Mesenchymal stem cell (in vitro differentiated cells and primary cell): ENCODE measurements at regions not wholly inside any gene's neighbourhood (a gene's known extent, or its start where the extent isn't known, plus 50 kb on each side); places are given as distances from the start of the nearest gene placed in this dataset.

Experiments
- DNase-seq: peaks from one replicate; pipeline ENCODE4 v3.0.0-alpha.2; 2013
- H2AFZ ChIP-seq: one replicate; pipeline ENCODE4 v1.6.1; 2013; ENCODE audit warnings: low read depth, mild to moderate bottlenecking, control low read depth, inconsistent platforms, low read length, moderate library complexity
- H2AK5ac ChIP-seq: 2 replicates; pipeline ENCODE4 v1.6.1; 2013; ENCODE audit warnings: low read length, moderate library complexity, mild to moderate bottlenecking, inconsistent platforms; ENCODE audit not compliant: severe bottlenecking
- H2BK120ac ChIP-seq: one replicate; pipeline ENCODE4 v1.6.1; 2013; ENCODE audit warnings: low read depth, mild to moderate bottlenecking, inconsistent platforms, low read length, moderate library complexity
- H2BK12ac ChIP-seq, 2 experiments: one replicate each; pipeline ENCODE4 v1.6.1; 2013; ENCODE audit warnings: inconsistent platforms in 2 of 2, low read length in 2 of 2, mild to moderate bottlenecking in 2 of 2, moderate library complexity in 2 of 2, control low read depth in 1 of 2
- H2BK15ac ChIP-seq: one replicate; pipeline ENCODE4 v1.6.1; 2013; ENCODE audit warnings: mild to moderate bottlenecking, low read depth, inconsistent platforms; ENCODE audit not compliant: poor library complexity, severe bottlenecking
- H2BK5ac ChIP-seq: 2 replicates; pipeline ENCODE4 v1.6.1; 2013; ENCODE audit warnings: low read depth, mild to moderate bottlenecking, low read length, control low read depth, inconsistent platforms; ENCODE audit not compliant: poor library complexity, severe bottlenecking
- H3K14ac ChIP-seq, 2 experiments: one replicate each; pipeline ENCODE4 v1.6.1; 2013; ENCODE audit warnings: inconsistent platforms in 2 of 2, low read length in 2 of 2, control low read depth in 1 of 2, mild to moderate bottlenecking in 1 of 2, moderate library complexity in 1 of 2
- H3K18ac ChIP-seq, 2 experiments: one replicate each; pipeline ENCODE4 v1.6.1; 2013; ENCODE audit warnings: inconsistent platforms in 2 of 2, low read length in 2 of 2, control low read depth in 1 of 2, low read depth in 1 of 2, mild to moderate bottlenecking in 1 of 2
- H3K23ac ChIP-seq, 2 experiments: one replicate each; pipeline ENCODE4 v1.6.1; 2013; ENCODE audit warnings: inconsistent platforms in 2 of 2, low read length in 2 of 2, mild to moderate bottlenecking in 2 of 2, moderate library complexity in 2 of 2, control low read depth in 1 of 2
- H3K27ac ChIP-seq: 2 replicates; pipeline ENCODE4 v1.5.1; 2013; ENCODE audit warnings: mild to moderate bottlenecking, moderate library complexity, low read length, control low read depth, inconsistent platforms; ENCODE audit not compliant: poor library complexity, severe bottlenecking
- H3K27me3 ChIP-seq, 2 experiments: 2 replicates each; pipeline versions ENCODE4 v1.6.1 to v1.7.0; 2013; ENCODE audit warnings: low read length in 2 of 2, mild to moderate bottlenecking in 2 of 2, moderate library complexity in 2 of 2, control low read depth in 1 of 2, inconsistent platforms in 1 of 2; ENCODE audit not compliant: control insufficient read depth in 1 of 2, insufficient read depth in 1 of 2
- H3K36me3 ChIP-seq, 2 experiments: 2 replicates each; pipeline versions ENCODE4 v1.6.1 to v1.7.0; 2013; ENCODE audit warnings: low read length in 2 of 2, control low read depth in 1 of 2, inconsistent platforms in 1 of 2, low read depth in 1 of 2, mild to moderate bottlenecking in 1 of 2; ENCODE audit not compliant: insufficient read depth in 2 of 2, control insufficient read depth in 1 of 2
- H3K4ac ChIP-seq, 2 experiments: one replicate each; pipeline ENCODE4 v1.6.1; 2013; ENCODE audit warnings: inconsistent platforms in 2 of 2, low read length in 2 of 2, mild to moderate bottlenecking in 2 of 2, moderate library complexity in 2 of 2, control low read depth in 1 of 2, low read depth in 1 of 2
- H3K4me1 ChIP-seq: 2 replicates; pipeline ENCODE4 v1.6.1; 2013; ENCODE audit warnings: low read depth, low read length, control low read depth; ENCODE audit not compliant: control insufficient read depth, insufficient read depth
- H3K4me2 ChIP-seq: 2 replicates; pipeline ENCODE4 v1.6.1; 2013; ENCODE audit warnings: low read length, mild to moderate bottlenecking, inconsistent platforms; ENCODE audit not compliant: poor library complexity, severe bottlenecking
- H3K4me3 ChIP-seq, 2 experiments: 2 replicates each; pipeline versions ENCODE4 v1.5.1 to v1.7.0; 2013; ENCODE audit warnings: low read length in 2 of 2, mild to moderate bottlenecking in 2 of 2, control low read depth in 1 of 2, low read depth in 1 of 2; ENCODE audit not compliant: insufficient read depth in 1 of 2
- H3K79me1 ChIP-seq: replicated peaks from 2 replicates; pipeline ENCODE4 v1.6.1; 2013; ENCODE audit warnings: mild to moderate bottlenecking, control low read depth, low read length, inconsistent platforms; ENCODE audit not compliant: poor library complexity, severe bottlenecking
- H3K9ac ChIP-seq: 2 replicates; pipeline ENCODE4 v1.7.0; 2013; ENCODE audit warnings: mild to moderate bottlenecking, low read length, moderate library complexity
- H3K9me3 ChIP-seq: 2 replicates; pipeline ENCODE4 v1.7.0; 2013; ENCODE audit warnings: mild to moderate bottlenecking, low read length; ENCODE audit not compliant: control insufficient read depth
- H4K8ac ChIP-seq: one replicate; pipeline ENCODE4 v1.6.1; 2013; ENCODE audit warnings: inconsistent platforms, mild to moderate bottlenecking, low read length, moderate library complexity
- H4K91ac ChIP-seq: one replicate; pipeline ENCODE4 v1.6.1; 2013; ENCODE audit warnings: mild to moderate bottlenecking, low read length, inconsistent platforms
- WGBS: methylation state at CpG from one replicate; pipeline ENCODE4 v1.1.7; 2013; ENCODE audit warnings: mixed read lengths; 5-methylcytosine and 5-hydroxymethylcytosine counted together

- H2AK5ac ChIP-seq: no peak overlapping the region
- peak; percentile 92 for DNase-seq
- peak overlapping the region; percentile 84 for H3K27ac ChIP-seq
- H3K27me3 ChIP-seq: no peaks in the 10 kb centered on the region
- no peaks in the 10 kb centered on the region for H3K79me1 ChIP-seq
- no peak overlapping the region for H2BK12ac ChIP-seq
- no peak overlapping the region for H3K4ac ChIP-seq
- H2BK5ac ChIP-seq: no peak overlapping the region
- no peaks in the 10 kb centered on the region for H3K9me3 ChIP-seq
- H2AFZ ChIP-seq: no peak overlapping the region
- H3K18ac ChIP-seq: no peak overlapping the region
- H3K9ac ChIP-seq: no peak overlapping the region
- no peak overlapping the region for H4K8ac ChIP-seq
- no peak overlapping the region for H3K4me3 ChIP-seq
- H3K14ac ChIP-seq: no peak overlapping the region
- H2BK15ac ChIP-seq: no peak overlapping the region
- H3K4me1 ChIP-seq: no peaks in the 10 kb centered on the region
- H3K4me2 ChIP-seq: no peak overlapping the region
- H3K36me3 ChIP-seq: no peaks in the 10 kb centered on the region
- H3K23ac ChIP-seq: no peak overlapping the region
- 48% methylated on average over 3 of the region's 4 CpGs for WGBS
- H4K91ac ChIP-seq: no peak overlapping the region
- no peak overlapping the region for H2BK120ac ChIP-seq
These were observed 176.9 kb upstream of the ZWINT start for GRCh38 chr10:56537984-56538383.

- Histone ChIP-seq H3K4me1 (no peaks in the 10 kb centered on the region), H2BK12ac (no peak overlapping the region), H2BK5ac (no peak overlapping the region), H2AFZ (no peak overlapping the region), H3K4me2 (no peak overlapping the region), H2AK5ac (no peak overlapping the region), H2BK15ac (no peak overlapping the region), H2BK120ac (no peak overlapping the region), H4K91ac (no peak overlapping the region), H3K14ac (no peak overlapping the region), H3K9me3 (no peaks in the 10 kb centered on the region), H4K8ac (no peak overlapping the region), H3K9ac (no peak overlapping the region), H3K36me3 (no peaks in the 10 kb centered on the region), H3K4ac (no peak overlapping the region), H3K23ac (no peak overlapping the region), H3K27ac (no peak overlapping the region), H3K4me3 (no peak overlapping the region), H3K79me1 (no peaks in the 10 kb centered on the region), H3K27me3 (no peaks in the 10 kb centered on the region), H3K18ac (no peak overlapping the region)
- no peak for DNase-seq
- no CpG with 5 or more reads among the region's 3 CpGs for WGBS
These were observed 161.1 kb upstream of the ZWINT start for GRCh38 chr10:56522166-56522565.

GRCh38 chr10:56508562-56508961 lies 147.5 kb upstream of the ZWINT start:
- Histone ChIP-seq H3K36me3 (no peaks in the 10 kb centered on the region), H3K23ac (no peak overlapping the region), H3K27ac (no peak overlapping the region), H3K4me1 (no peaks in the 10 kb centered on the region), H2BK120ac (no peak overlapping the region), H3K14ac (no peak overlapping the region), H4K8ac (no peak overlapping the region), H3K4ac (no peak overlapping the region), H2BK5ac (no peak overlapping the region), H3K4me3 (no peak overlapping the region), H2AFZ (no peak overlapping the region), H2BK15ac (no peak overlapping the region), H3K27me3 (no peaks in the 10 kb centered on the region), H2AK5ac (no peak overlapping the region), H3K9ac (no peak overlapping the region), H3K18ac (no peak overlapping the region), H3K9me3 (no peaks in the 10 kb centered on the region), H4K91ac (no peak overlapping the region), H2BK12ac (no peak overlapping the region), H3K4me2 (no peak overlapping the region), H3K79me1 (no peaks in the 10 kb centered on the region)
- DNase-seq: no peak
- 72% methylated on average over 3 of the region's 3 CpGs for WGBS

DNA sequence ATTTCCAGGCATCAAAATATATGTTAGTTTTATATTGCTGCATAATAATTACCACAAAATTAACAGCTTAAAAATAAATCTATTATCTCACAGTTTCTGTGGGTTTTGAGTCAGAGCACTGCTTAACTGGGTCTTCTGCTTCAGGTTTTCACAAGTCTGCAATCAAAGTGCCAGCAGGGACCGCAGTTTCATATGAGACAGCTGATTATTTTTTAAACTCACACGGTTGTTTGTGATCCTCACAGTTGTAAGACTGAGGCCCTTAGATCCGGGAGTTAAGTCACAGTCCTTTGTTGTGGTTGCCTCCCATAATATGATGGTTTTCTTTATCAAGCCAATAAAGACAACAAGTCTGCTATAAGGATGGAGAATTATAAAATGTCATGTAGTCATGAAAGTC lies 146.0 kb upstream of the ZWINT start:
- Histone ChIP-seq H3K4me2 (no peak overlapping the region), H3K23ac (no peak overlapping the region), H3K27ac (no peak overlapping the region), H3K14ac (no peak overlapping the region), H4K91ac (no peak overlapping the region), H3K9me3 (no peaks in the 10 kb centered on the region), H3K4me3 (no peak overlapping the region), H2AK5ac (no peak overlapping the region), H3K18ac (no peak overlapping the region), H2AFZ (no peak overlapping the region), H3K27me3 (no peaks in the 10 kb centered on the region), H2BK12ac (no peak overlapping the region), H3K36me3 (no peaks in the 10 kb centered on the region), H3K4ac (no peak overlapping the region), H3K9ac (no peak overlapping the region), H2BK15ac (no peak overlapping the region), H2BK120ac (no peak overlapping the region), H3K79me1 (no peaks in the 10 kb centered on the region), H2BK5ac (no peak overlapping the region), H4K8ac (no peak overlapping the region), H3K4me1 (no peaks in the 10 kb centered on the region)
- DNase-seq: no peak
- 61% methylated on average over 3 of the region's 3 CpGs for WGBS
